Fibroblast of lung (primary cell): ENCODE measurements at regions not wholly inside any gene's neighbourhood (a gene's known extent, or its start where the extent isn't known, plus 50 kb on each side); places are given as distances from the start of the nearest gene placed in this dataset.

Source experiments
- DNase-seq, 2 donors: peaks; one replicate each; pipeline versions ENCODE4 v3.0.0 to v3.0.0-alpha.2; 2010; ENCODE audit warnings: low read depth in 2 of 2
- H2AFZ ChIP-seq: 2 replicates; pipeline ENCODE4 v1.5.1; 2012; ENCODE audit warnings: low read length, control low read depth, inconsistent platforms
- H3K27ac ChIP-seq: 2 replicates; pipeline ENCODE4 v1.5.1; 2011; ENCODE audit warnings: low read length, control low read depth; ENCODE audit not compliant: insufficient read depth
- H3K27me3 ChIP-seq: 2 replicates; pipeline ENCODE4 v1.5.1; 2011; ENCODE audit warnings: mild to moderate bottlenecking, low read length; ENCODE audit not compliant: control insufficient read depth, insufficient read depth
- H3K36me3 ChIP-seq: 2 replicates; pipeline ENCODE4 v1.5.1; 2011; ENCODE audit warnings: low read length; ENCODE audit not compliant: control insufficient read depth, insufficient read depth
- H3K4me1 ChIP-seq: 2 replicates; pipeline ENCODE4 v1.5.1; 2011; ENCODE audit warnings: low read length; ENCODE audit not compliant: control insufficient read depth, insufficient read depth; ENCODE audit errors: extremely low read depth
- H3K4me2 ChIP-seq: 2 replicates; pipeline ENCODE4 v1.5.1; 2011; ENCODE audit warnings: low read length, control low read depth; ENCODE audit not compliant: insufficient read depth; ENCODE audit errors: extremely low read depth
- H3K4me3 ChIP-seq, 4 experiments: fragments of 200-600 bp in 1 of 4; sonication (generic) in 1 of 4; replicated peaks in 1 of 4; 2 replicates each; pipeline ENCODE4 v1.5.1; 2011 to 2016; ENCODE audit warnings: low read length in 4 of 4, low read depth in 3 of 4, mild to moderate bottlenecking in 3 of 4, control low read depth in 2 of 4, inconsistent platforms in 1 of 4, mixed read lengths in 1 of 4; ENCODE audit not compliant: insufficient read depth in 1 of 4; ENCODE audit errors: control extremely low read depth in 1 of 4
- H3K79me2 ChIP-seq: 2 replicates; pipeline ENCODE4 v1.5.1; 2012; ENCODE audit warnings: mild to moderate bottlenecking, low read length, inconsistent platforms; ENCODE audit not compliant: control insufficient read depth, insufficient read depth
- H3K9ac ChIP-seq: 2 replicates; pipeline ENCODE4 v1.5.1; 2011; ENCODE audit warnings: mild to moderate bottlenecking, low read length, control low read depth; ENCODE audit not compliant: insufficient read depth
- H3K9me3 ChIP-seq: 2 replicates; pipeline ENCODE4 v1.5.1; 2012; ENCODE audit warnings: low read depth, low read length; ENCODE audit not compliant: control insufficient read depth, insufficient read depth
- H4K20me1 ChIP-seq: 2 replicates; pipeline ENCODE4 v1.5.1; 2011; ENCODE audit warnings: low read length; ENCODE audit not compliant: control insufficient read depth, insufficient read depth; ENCODE audit errors: extremely low read depth
- EZH2 ChIP-seq: IDR thresholded peaks from 2 replicates; pipeline ENCODE4 v1.5.1; 2012; ENCODE audit warnings: low read length, control low read depth, mild to moderate bottlenecking; ENCODE audit errors: missing control alignments
- TF ChIP-seq, protein P1 (sequence below), 2 donors: IDR thresholded peaks in 1 of 2; conservative IDR thresholded peaks in 1 of 2; 1 replicate in 1 of 2; 2 replicates in 1 of 2; pipeline ENCODE4 v1.5.1; 2011 to 2012; ENCODE audit warnings: low read length in 2 of 2, control low read depth in 1 of 2, inconsistent platforms in 1 of 2, low read depth in 1 of 2, mild to moderate bottlenecking in 1 of 2

DNA sequence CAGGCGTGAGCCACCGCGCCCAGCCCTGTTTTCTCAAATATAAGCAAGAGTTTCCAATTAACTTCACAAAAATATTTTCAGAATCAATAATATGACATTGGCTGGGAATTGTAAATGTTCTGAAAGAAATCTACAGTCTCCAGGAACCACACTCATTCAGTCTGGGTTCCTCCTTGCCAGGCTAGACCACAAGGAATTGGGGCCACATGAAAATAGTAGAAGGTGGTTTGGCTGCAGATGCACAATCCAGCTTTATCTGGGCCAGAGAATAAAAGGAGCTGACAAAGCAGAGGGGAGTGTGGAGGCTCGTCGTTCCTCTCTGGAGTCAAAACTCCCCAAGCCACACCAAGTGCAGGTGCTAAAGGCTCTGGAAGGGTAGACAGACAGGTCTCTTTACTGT, 92.0 kb upstream of the OSMR start:
- H3K9me3 ChIP-seq: no peaks in the 10 kb centered on the region
- TF ChIP-seq, protein P1, sequence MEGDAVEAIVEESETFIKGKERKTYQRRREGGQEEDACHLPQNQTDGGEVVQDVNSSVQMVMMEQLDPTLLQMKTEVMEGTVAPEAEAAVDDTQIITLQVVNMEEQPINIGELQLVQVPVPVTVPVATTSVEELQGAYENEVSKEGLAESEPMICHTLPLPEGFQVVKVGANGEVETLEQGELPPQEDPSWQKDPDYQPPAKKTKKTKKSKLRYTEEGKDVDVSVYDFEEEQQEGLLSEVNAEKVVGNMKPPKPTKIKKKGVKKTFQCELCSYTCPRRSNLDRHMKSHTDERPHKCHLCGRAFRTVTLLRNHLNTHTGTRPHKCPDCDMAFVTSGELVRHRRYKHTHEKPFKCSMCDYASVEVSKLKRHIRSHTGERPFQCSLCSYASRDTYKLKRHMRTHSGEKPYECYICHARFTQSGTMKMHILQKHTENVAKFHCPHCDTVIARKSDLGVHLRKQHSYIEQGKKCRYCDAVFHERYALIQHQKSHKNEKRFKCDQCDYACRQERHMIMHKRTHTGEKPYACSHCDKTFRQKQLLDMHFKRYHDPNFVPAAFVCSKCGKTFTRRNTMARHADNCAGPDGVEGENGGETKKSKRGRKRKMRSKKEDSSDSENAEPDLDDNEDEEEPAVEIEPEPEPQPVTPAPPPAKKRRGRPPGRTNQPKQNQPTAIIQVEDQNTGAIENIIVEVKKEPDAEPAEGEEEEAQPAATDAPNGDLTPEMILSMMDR (conservative IDR thresholded peaks at IDR 0.05 in 1 of 2, IDR thresholded peaks at IDR 0.05 in 1 of 2; ENCODE audit: low read depth in 1 of 2, low read length in 2 of 2): no peak
- TF ChIP-seq EZH2: no peak
- no peak overlapping the region for H2AFZ ChIP-seq
- H3K36me3 ChIP-seq: no peaks in the 10 kb centered on the region
- no peak overlapping the region for H3K27ac ChIP-seq
- H3K4me2 ChIP-seq: no peak overlapping the region
- peaks cover 15% of the 10 kb centered on the region for H3K4me1 ChIP-seq
- DNase-seq: peak in 1 of 2 donors; percentile 53
- H3K27me3 ChIP-seq: no peaks in the 10 kb centered on the region
- H3K9ac ChIP-seq: no peak overlapping the region
- H3K79me2 ChIP-seq: no peaks in the 10 kb centered on the region
- H4K20me1 ChIP-seq: no peaks in the 10 kb centered on the region
- H3K4me3 ChIP-seq: no peak overlapping the region

DNA sequence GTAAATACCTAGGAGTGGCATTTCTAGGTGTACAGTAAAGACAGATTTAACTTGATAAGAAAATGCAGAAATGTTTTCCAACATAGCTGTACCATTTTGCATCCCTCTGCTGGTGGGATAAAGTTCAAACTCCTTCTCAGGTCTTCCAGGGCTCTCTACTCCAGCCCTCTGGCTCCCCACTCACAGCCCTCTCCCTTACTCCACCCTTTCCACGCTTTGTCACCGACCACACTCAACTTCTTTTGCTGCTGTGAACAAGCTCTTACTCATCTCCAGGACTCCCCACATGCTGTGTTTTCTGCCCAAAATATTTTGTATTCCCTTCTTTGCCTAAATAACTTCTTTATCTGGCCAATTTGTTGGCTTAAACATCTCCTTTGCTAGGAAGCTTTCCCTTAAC, 90.6 kb upstream of the OSMR start:
- DNase-seq: peak; percentile 58 to 83
- Histone ChIP-seq H3K79me2 (no peaks in the 10 kb centered on the region), H3K4me1 (peaks cover 18% of the 10 kb centered on the region), H3K27me3 (no peaks in the 10 kb centered on the region), H4K20me1 (no peaks in the 10 kb centered on the region), H3K4me2 (no peak overlapping the region), H3K36me3 (no peaks in the 10 kb centered on the region), H3K27ac (peak overlapping the region; percentile 9), H3K9ac (no peak overlapping the region), H3K4me3 (no peak overlapping the region), H3K9me3 (no peaks in the 10 kb centered on the region), H2AFZ (no peak overlapping the region)
- TF ChIP-seq, protein P1 (conservative IDR thresholded peaks at IDR 0.05 in 1 of 2, IDR thresholded peaks at IDR 0.05 in 1 of 2; ENCODE audit: low read depth in 1 of 2, low read length in 2 of 2): peak; percentile 11 to 17
- TF ChIP-seq EZH2: no peak

DNA sequence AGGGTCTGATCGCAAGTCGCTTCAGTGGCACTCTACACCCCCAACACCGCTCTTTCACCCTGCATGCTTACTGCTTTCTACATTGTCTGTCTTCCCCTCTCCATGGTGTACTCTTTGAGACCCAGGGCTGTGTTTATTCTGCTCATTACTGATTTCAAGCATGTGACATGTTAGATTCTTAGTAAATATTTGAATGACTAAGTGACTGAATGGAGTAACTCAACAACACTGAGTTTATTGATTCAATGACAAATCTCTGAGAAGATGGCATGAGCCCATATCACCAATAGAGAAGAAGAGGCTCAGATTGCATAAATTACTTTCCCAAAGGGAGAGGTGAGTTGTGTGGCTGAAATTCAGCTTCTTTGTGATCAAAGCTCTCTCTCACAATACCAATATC, 89.7 kb upstream of the OSMR start:
- no peaks in the 10 kb centered on the region for H4K20me1 ChIP-seq
- H3K79me2 ChIP-seq: no peaks in the 10 kb centered on the region
- peaks cover 18% of the 10 kb centered on the region for H3K4me1 ChIP-seq
- no peak for TF ChIP-seq EZH2
- TF ChIP-seq, protein P1 (conservative IDR thresholded peaks at IDR 0.05 in 1 of 2, IDR thresholded peaks at IDR 0.05 in 1 of 2; ENCODE audit: low read depth in 1 of 2, low read length in 2 of 2): no peak
- DNase-seq: no peak
- H3K9me3 ChIP-seq: no peaks in the 10 kb centered on the region
- no peaks in the 10 kb centered on the region for H3K27me3 ChIP-seq
- H3K9ac ChIP-seq: no peak overlapping the region
- H3K36me3 ChIP-seq: no peaks in the 10 kb centered on the region
- H3K4me2 ChIP-seq: peak overlapping the region; percentile 3
- H2AFZ ChIP-seq: no peak overlapping the region
- H3K27ac ChIP-seq: no peak overlapping the region
- no peak overlapping the region for H3K4me3 ChIP-seq
